IPS-NIHi7 (cell line): ENCODE measurements at regions not wholly inside any gene's neighbourhood (a gene's known extent, or its start where the extent isn't known, plus 50 kb on each side); places are given as distances from the start of the nearest gene placed in this dataset.
"Not testable (repeated sequence)": the region's sequence is repeated elsewhere in the genome, so short reads cannot be mapped to it uniquely, and the experiment has no call there.

Experiments
- DNase-seq: peaks from one replicate; pipeline ENCODE4 v3.0.0; 2012; ENCODE audit warnings: mixed read lengths; ENCODE audit errors: extremely low spot score

- no peak for DNase-seq
Observed at GRCh38 chr18:28786926-28787325, 610.0 kb upstream of the CDH2 start.

GRCh38 chr18:28781616-28782362, 604.9 kb upstream of the CDH2 start:
- no peak for DNase-seq

GRCh38 chr18:28778706-28779105, 601.8 kb upstream of the CDH2 start:
- no peak for DNase-seq

- DNase-seq: no peak
Observed at GRCh38 chr18:28777756-28778155, 600.8 kb upstream of the CDH2 start.

- DNase-seq: no peak
Observed at GRCh38 chr18:28771849-28772248, 594.9 kb upstream of the CDH2 start.

- DNase-seq: no peak
Observed at GRCh38 chr18:28768791-28769768, 592.1 kb upstream of the CDH2 start.

- DNase-seq: no peak
Observed at GRCh38 chr18:28767727-28768211, 590.8 kb upstream of the CDH2 start.

- DNase-seq: no peak
Observed at GRCh38 chr18:28767201-28767600, 590.3 kb upstream of the CDH2 start.

GRCh38 chr18:28766721-28767120, 589.8 kb upstream of the CDH2 start:
- no peak for DNase-seq

- DNase-seq: no peak
Observed at GRCh38 chr18:28766027-28766426, 589.1 kb upstream of the CDH2 start.

GRCh38 chr18:28760299-28760698, 583.4 kb upstream of the CDH2 start:
- no peak for DNase-seq

GRCh38 chr18:28757466-28758008, 580.6 kb upstream of the CDH2 start:
- no peak for DNase-seq

GRCh38 chr18:28743115-28743514, 566.2 kb upstream of the CDH2 start:
- no peak for DNase-seq

GRCh38 chr18:28740575-28740974, 563.6 kb upstream of the CDH2 start:
- DNase-seq: no peak

GRCh38 chr18:28736951-28737350, 560.0 kb upstream of the CDH2 start:
- no peak for DNase-seq

- no peak for DNase-seq
Observed at GRCh38 chr18:28736223-28736622, 559.3 kb upstream of the CDH2 start.

GRCh38 chr18:28735731-28736130, 558.8 kb upstream of the CDH2 start:
- no peak for DNase-seq

GRCh38 chr18:28729321-28729720, 552.4 kb upstream of the CDH2 start:
- DNase-seq: no peak

GRCh38 chr18:28728891-28729290, 552.0 kb upstream of the CDH2 start:
- no peak for DNase-seq

- not testable (repeated sequence) for DNase-seq
Observed at GRCh38 chr18:28727189-28727588, 550.3 kb upstream of the CDH2 start.

- no peak for DNase-seq
Observed at GRCh38 chr18:28725876-28726275, 548.9 kb upstream of the CDH2 start.

- no peak for DNase-seq
Observed at GRCh38 chr18:28723506-28723905, 546.6 kb upstream of the CDH2 start.
